ENCODE measurements at regions not wholly inside any gene's neighbourhood (a gene's known extent, or its start where the extent isn't known, plus 50 kb on each side); places are given as distances from the start of the nearest gene placed in this dataset.
"Not testable (repeated sequence)": the region's sequence is repeated elsewhere in the genome, so short reads cannot be mapped to it uniquely, and the experiment has no call there.

DNA sequence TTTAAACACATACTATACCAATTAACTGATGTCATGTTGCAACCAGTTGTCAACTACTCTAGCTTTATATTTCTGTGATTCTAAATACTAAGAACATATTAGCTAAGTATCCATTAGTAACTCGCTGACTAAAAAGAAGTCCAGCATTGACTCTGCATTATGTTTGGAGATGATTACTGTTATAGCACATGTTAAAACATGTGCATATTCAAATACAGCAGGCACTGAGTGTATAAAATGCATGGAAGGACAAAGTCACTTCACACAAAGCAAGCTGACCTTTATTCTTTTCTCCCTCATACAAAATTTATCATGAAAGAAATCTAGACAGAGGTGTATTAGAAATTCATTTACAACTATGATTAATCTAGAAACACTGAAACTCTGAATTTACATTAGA, 159.3 kb downstream of the AVL9 start:
- TF ChIP-seq, protein P1, sequence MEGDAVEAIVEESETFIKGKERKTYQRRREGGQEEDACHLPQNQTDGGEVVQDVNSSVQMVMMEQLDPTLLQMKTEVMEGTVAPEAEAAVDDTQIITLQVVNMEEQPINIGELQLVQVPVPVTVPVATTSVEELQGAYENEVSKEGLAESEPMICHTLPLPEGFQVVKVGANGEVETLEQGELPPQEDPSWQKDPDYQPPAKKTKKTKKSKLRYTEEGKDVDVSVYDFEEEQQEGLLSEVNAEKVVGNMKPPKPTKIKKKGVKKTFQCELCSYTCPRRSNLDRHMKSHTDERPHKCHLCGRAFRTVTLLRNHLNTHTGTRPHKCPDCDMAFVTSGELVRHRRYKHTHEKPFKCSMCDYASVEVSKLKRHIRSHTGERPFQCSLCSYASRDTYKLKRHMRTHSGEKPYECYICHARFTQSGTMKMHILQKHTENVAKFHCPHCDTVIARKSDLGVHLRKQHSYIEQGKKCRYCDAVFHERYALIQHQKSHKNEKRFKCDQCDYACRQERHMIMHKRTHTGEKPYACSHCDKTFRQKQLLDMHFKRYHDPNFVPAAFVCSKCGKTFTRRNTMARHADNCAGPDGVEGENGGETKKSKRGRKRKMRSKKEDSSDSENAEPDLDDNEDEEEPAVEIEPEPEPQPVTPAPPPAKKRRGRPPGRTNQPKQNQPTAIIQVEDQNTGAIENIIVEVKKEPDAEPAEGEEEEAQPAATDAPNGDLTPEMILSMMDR (IDR thresholded peaks at IDR 0.05), result not testable (repeated sequence)
- not testable (repeated sequence) for TF ChIP-seq POLR2A, EP300 (IDR thresholded peaks at IDR 0.05)
